Nephron progenitor cell (in vitro differentiated cells): ENCODE measurements at regions not wholly inside any gene's neighbourhood (a gene's known extent, or its start where the extent isn't known, plus 50 kb on each side); places are given as distances from the start of the nearest gene placed in this dataset.

ENCODE experiments used
- DNase-seq: peaks from one replicate; pipeline ENCODE4 v3.0.0; 2021
- H3K27ac Mint-ChIP-seq: 2 replicates; pipeline ENCODE4 v1.8.0; 2021; ENCODE audit warnings: mild to moderate bottlenecking, moderate library complexity, mixed read lengths
- H3K27me3 Mint-ChIP-seq: 2 replicates; pipeline ENCODE4 v1.8.0; 2021; ENCODE audit warnings: mild to moderate bottlenecking, low read depth, mixed read lengths; ENCODE audit not compliant: poor library complexity
- H3K36me3 Mint-ChIP-seq: 2 replicates; pipeline ENCODE4 v1.8.0; 2021; ENCODE audit warnings: low read depth, mixed read lengths
- H3K4me1 Mint-ChIP-seq: 2 replicates; pipeline ENCODE4 v1.8.0; 2021; ENCODE audit warnings: mixed read lengths
- H3K4me3 Mint-ChIP-seq: 2 replicates; pipeline ENCODE4 v1.8.0; 2021; ENCODE audit warnings: mild to moderate bottlenecking, moderate library complexity, mixed read lengths
- H3K9me3 Mint-ChIP-seq: 2 replicates; pipeline ENCODE4 v1.8.0; 2021; ENCODE audit warnings: mild to moderate bottlenecking, moderate library complexity, mixed read lengths
- TF ChIP-seq, protein P1 (sequence below): fragments of 200-600 bp; sonication (generic); IDR thresholded peaks from 2 replicates; pipeline ENCODE4 v1.5.0; 2021; ENCODE audit warnings: antibody characterized with exemption

DNA sequence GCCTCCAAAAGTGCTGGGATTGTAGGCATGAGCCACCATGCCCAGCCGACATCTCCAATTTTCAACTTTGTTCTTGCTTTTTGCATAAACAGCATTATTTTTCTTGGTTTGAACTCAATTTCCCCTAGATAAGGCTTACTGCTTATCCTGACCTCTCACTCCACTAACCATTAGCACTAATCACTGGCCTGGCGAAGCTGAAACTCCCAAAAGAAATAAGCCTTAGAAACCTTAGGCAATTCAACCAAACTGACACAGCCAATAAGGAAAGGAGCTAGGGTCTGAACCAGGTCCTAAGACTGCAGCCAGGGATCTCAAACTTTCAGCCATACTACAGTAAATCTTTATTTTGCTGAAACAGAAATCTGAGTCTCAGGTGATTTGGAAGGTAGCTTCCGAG is 448.0 kb downstream of the RMST start:
- Mint-ChIP-seq H3K4me3 (no peak overlapping the region), H3K9me3 (no peaks in the 10 kb centered on the region), H3K27me3 (peaks cover 6% of the 10 kb centered on the region), H3K36me3 (no peaks in the 10 kb centered on the region), H3K27ac (no peak overlapping the region), H3K4me1 (no peaks in the 10 kb centered on the region)
- DNase-seq, result no peak
- TF ChIP-seq, protein P1, sequence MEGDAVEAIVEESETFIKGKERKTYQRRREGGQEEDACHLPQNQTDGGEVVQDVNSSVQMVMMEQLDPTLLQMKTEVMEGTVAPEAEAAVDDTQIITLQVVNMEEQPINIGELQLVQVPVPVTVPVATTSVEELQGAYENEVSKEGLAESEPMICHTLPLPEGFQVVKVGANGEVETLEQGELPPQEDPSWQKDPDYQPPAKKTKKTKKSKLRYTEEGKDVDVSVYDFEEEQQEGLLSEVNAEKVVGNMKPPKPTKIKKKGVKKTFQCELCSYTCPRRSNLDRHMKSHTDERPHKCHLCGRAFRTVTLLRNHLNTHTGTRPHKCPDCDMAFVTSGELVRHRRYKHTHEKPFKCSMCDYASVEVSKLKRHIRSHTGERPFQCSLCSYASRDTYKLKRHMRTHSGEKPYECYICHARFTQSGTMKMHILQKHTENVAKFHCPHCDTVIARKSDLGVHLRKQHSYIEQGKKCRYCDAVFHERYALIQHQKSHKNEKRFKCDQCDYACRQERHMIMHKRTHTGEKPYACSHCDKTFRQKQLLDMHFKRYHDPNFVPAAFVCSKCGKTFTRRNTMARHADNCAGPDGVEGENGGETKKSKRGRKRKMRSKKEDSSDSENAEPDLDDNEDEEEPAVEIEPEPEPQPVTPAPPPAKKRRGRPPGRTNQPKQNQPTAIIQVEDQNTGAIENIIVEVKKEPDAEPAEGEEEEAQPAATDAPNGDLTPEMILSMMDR, result no peak

DNA sequence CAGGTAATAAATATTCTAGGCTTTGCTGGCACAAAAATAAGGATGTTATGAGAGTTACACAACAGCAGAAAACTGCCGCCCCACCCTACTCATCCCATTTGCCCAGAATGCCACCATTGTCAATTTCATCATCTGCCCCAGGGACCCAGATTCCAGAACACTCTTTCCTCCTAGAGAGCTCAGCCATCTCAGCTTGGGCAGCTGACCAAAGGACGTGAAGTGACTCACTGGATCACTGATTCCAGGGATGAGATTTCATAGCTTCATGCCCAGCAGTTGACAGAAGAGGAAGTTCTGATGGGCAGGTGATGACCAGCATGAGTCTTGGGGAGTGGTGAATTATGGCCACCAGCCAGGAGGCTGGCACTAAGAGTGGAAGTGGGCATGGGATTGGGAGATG is 450.3 kb downstream of the RMST start:
- Mint-ChIP-seq H3K4me3 (no peak overlapping the region), H3K36me3 (no peaks in the 10 kb centered on the region), H3K9me3 (no peaks in the 10 kb centered on the region), H3K27ac (no peak overlapping the region), H3K27me3 (peaks cover 6% of the 10 kb centered on the region), H3K4me1 (no peaks in the 10 kb centered on the region)
- TF ChIP-seq, protein P1, result no peak
- DNase-seq, result no peak

DNA sequence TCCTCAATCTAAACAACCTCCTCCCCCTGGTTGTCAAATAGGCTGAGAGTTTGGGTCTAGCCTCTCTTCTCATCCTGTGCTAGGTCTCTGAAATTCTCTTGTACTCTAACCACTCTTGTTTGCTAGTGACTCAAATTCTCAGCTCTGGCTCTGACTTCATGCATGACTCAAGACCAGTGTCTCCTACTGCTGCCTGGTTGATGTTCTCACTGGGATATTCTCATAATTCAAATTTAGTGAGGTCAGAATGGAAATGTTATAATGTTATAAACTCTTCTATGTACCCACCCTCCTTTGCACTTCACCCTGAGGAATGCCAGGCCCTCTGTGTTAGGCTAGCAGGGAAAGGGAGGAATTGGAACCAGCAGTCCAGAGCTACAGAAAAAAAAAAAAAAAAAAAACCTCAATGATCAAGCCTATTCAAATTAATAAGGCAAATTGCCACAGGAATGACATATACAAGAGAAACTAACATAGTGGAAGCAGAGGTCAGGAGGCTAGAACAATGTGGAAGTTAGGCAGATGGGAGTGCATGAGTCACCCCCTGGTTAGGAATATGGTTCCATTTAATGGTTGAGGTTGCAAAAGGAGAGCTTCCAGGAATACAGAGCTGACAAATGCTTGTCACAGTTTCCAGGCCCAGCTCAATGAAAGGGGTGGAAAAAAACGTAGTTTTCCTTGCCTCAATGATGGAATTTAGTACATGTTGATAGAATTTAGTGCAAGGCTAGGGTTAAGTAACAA is 459.5 kb downstream of the RMST start:
- H3K27ac Mint-ChIP-seq, result no peak overlapping the region
- peaks cover 3% of the 10 kb centered on the region for H3K27me3 Mint-ChIP-seq
- TF ChIP-seq, protein P1, result no peak
- no peak for DNase-seq
- no peaks in the 10 kb centered on the region for H3K4me1 Mint-ChIP-seq
- H3K36me3 Mint-ChIP-seq, result no peaks in the 10 kb centered on the region
- H3K4me3 Mint-ChIP-seq, result no peak overlapping the region
- H3K9me3 Mint-ChIP-seq, result peaks cover 3% of the 10 kb centered on the region

DNA sequence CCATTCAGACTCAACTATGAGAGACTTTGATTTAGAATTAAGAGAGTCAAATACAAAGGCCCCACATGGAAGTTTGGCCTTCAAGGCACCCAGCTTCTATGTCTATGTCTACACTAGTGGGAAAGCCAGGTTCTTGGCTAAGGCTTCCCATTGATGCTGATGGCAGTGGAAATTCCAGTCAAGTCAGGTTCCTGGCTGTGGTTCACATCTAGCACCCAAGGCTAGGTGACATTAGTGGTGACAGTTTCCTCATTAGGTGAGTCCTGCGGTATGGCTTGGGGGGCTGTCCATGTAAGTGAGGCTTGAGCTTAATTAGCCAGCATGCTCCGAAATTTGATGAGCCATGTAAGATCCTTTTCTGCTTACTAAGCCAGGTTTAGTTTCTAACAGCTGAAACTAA is 460.9 kb downstream of the RMST start:
- Mint-ChIP-seq H3K9me3 (peaks cover 3% of the 10 kb centered on the region), H3K4me3 (no peak overlapping the region), H3K27me3 (peaks cover 3% of the 10 kb centered on the region), H3K4me1 (peaks cover 11% of the 10 kb centered on the region), H3K27ac (no peak overlapping the region), H3K36me3 (no peaks in the 10 kb centered on the region)
- no peak for DNase-seq
- TF ChIP-seq, protein P1, result no peak

DNA sequence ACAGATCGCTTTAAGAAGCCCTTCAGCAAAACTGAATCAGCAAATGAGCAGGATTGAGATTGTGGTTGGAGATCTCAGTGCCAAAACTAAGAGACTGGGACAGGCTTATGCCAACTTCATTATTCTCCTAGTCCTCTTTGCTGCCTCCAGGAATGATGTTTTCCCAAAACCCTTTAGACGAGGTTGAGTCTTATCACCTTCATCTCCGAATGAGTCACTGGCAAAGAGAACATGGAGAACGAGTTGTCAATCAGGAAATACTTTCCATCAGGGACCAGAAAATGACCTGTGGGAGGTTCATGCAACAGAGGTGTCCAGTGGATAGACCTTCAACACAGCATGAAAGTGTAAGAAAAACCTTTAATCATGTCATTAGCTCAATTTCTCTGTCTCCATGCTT is 461.5 kb downstream of the RMST start:
- Mint-ChIP-seq H3K9me3 (peaks cover 3% of the 10 kb centered on the region), H3K4me3 (no peak overlapping the region), H3K4me1 (peaks cover 11% of the 10 kb centered on the region), H3K27ac (no peak overlapping the region), H3K27me3 (peaks cover 3% of the 10 kb centered on the region), H3K36me3 (no peaks in the 10 kb centered on the region)
- TF ChIP-seq, protein P1, result no peak
- no peak for DNase-seq

DNA sequence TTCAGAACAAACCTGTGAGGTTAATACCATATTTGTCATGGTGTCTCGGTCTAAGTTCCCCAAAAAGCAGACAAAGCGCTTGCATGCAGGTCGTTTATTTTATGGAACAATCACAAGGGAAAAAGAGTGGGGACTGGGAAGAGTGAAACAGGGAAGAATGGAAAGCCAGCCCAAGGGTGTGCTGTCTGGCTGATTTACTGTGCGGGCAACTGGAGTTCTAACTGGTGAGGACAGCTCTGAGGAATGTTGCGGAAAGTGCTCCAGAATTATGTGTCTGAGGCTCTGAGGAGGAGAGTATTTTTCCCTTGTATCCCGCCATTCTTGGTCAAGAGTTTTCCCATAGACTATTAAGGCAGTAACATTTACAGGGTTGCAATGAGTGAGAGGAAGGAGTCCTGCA is 465.4 kb downstream of the RMST start:
- TF ChIP-seq, protein P1, result no peak

More for the DNA sequence above, 465.4 kb downstream of the RMST start:
- H3K36me3 Mint-ChIP-seq, result no peaks in the 10 kb centered on the region
- H3K9me3 Mint-ChIP-seq, result no peaks in the 10 kb centered on the region
- peaks cover 11% of the 10 kb centered on the region for H3K4me1 Mint-ChIP-seq
- peak overlapping the region; percentile 17 for H3K27ac Mint-ChIP-seq
- peak; percentile 12 for DNase-seq
- no peak overlapping the region for H3K4me3 Mint-ChIP-seq
- H3K27me3 Mint-ChIP-seq, result no peaks in the 10 kb centered on the region
